ENCODE measurements at regions not wholly inside any gene's neighbourhood (a gene's known extent, or its start where the extent isn't known, plus 50 kb on each side); places are given as distances from the start of the nearest gene placed in this dataset.

- TF ChIP-seq, protein P1, sequence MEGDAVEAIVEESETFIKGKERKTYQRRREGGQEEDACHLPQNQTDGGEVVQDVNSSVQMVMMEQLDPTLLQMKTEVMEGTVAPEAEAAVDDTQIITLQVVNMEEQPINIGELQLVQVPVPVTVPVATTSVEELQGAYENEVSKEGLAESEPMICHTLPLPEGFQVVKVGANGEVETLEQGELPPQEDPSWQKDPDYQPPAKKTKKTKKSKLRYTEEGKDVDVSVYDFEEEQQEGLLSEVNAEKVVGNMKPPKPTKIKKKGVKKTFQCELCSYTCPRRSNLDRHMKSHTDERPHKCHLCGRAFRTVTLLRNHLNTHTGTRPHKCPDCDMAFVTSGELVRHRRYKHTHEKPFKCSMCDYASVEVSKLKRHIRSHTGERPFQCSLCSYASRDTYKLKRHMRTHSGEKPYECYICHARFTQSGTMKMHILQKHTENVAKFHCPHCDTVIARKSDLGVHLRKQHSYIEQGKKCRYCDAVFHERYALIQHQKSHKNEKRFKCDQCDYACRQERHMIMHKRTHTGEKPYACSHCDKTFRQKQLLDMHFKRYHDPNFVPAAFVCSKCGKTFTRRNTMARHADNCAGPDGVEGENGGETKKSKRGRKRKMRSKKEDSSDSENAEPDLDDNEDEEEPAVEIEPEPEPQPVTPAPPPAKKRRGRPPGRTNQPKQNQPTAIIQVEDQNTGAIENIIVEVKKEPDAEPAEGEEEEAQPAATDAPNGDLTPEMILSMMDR (IDR thresholded peaks at IDR 0.05; ENCODE audit: low read length): no peak
- TF ChIP-seq EZH2phosphoT487 (IDR thresholded peaks at IDR 0.05; ENCODE audit: low read length): no peak
Observed at GRCh38 chr7:84629216-84629615, 434.6 kb upstream of the SEMA3A start.

Data from MM.1S (cell line).